HG03095 (cell line): ENCODE measurements at regions not wholly inside any gene's neighbourhood (a gene's known extent, or its start where the extent isn't known, plus 50 kb on each side); places are given as distances from the start of the nearest gene placed in this dataset.
A peak's percentile ranks its signal among the peaks of the same experiment; 100 is the strongest.

Experiments
- ATAC-seq: cut with Tn5 transposase; IDR thresholded peaks from one replicate; pipeline ENCODE4 v1.9.1; 2021; ENCODE audit warnings: moderate library complexity; ENCODE audit not compliant: unreplicated experiment

DNA sequence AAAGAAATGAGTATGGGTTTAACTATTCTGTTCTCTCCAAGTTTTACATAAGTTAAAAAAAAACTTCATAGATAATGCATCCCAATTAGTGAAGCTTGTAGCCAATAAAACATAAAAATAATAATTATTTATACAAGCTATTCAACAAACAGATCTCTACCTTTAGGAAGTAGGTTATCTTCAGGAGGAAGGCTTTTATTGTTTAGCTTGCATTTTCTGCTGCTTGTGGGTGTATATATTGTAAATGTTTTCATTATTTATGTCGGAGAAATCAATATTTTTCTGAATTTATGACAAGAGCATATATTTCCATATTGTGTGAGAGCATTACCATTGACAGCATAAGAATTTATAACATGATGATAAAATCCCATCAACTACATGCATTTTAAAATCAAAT is 208.3 kb downstream of the TRAM1L1 start:
- no peak for ATAC-seq

- ATAC-seq, result no peak
Observed at GRCh38 chr4:116872941-116873340, 212.4 kb downstream of the TRAM1L1 start.

DNA sequence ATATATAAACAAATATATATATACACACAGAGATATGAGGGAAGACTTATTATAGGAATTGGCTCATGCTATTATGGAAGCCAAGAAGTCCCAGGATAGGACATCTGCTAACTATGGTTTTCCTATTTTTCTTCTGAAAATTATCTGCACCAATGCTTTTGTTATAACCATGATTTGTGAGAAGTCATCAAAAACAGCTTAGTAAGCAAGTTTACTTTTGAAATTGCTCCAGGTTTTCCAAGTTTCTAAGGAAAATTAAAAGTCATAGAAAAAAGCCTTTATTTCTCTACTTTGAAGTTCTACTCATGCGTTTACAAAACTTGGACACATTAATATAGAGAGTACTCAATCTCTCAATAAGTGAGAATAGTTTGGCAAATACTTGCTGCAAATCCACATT is 213.1 kb downstream of the TRAM1L1 start:
- ATAC-seq, result no peak

DNA sequence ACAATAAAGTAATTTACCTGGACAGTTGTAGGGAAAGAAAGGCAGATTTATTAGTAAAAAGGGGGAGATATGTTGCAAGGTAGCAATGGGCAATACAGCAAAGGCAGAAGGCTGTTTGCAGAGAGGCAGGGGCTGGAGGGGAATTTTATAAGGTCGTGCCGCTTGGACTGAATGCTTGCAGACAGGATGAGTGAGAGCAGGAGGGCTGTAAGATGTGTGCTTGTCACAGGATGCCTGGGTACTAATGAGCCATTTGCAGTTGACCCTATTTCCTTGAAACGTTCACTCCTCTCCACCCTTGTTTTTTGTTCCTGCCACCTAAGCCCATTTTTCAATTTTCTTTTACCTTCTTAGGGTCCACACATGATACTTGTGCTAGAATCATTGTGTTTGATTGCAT is 214.7 kb downstream of the TRAM1L1 start:
- no peak for ATAC-seq

- no peak for ATAC-seq
Observed at GRCh38 chr4:116866106-116866505, 219.3 kb downstream of the TRAM1L1 start.

- ATAC-seq, result no peak
Observed at GRCh38 chr4:116862592-116862991, 222.8 kb downstream of the TRAM1L1 start.

- no peak for ATAC-seq
Observed at GRCh38 chr4:116860891-116861290, 224.5 kb downstream of the TRAM1L1 start.

DNA sequence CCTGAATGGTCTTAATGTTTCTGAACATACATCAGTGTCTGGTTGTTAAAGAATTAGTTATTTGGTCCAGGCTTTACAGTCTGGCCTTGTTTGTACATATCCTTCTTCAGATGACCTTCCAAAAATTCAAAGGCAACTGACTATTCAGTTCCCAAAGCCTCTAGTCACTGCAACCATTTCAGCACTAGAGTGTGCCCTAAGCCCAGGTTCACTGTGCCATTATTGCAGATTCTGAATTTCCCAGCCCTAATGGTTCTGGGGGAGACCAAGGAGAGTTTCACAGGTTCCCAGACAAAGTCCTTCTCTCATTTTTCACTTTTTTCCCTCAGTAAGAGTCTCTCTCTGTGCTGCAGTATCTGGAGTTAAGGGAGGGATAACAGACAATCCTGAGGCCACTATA is 235.8 kb downstream of the TRAM1L1 start:
- ATAC-seq, result no peak

DNA sequence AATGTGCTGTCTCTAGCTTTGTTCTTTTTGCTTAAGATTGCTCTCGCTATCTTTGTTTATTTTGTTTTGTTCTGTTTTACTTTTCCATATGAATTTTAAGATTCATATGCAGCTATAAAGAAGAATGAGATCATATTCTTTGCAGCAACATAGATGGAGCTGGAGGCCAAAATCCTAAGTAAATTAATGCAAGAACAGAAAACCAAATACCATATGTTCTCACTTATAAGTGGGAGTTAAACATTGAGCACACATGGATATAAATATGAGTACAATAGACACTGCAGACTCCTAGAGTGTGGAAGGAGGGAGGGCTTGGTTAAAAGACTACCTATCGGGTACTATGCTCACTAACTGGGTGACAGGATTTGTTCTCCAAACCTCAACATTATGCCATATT is 237.8 kb downstream of the TRAM1L1 start:
- ATAC-seq, result no peak

- ATAC-seq, result no peak
Observed at GRCh38 chr4:116839826-116840225, 245.6 kb downstream of the TRAM1L1 start.

GRCh38 chr4:116838609-116839008 is 246.8 kb downstream of the TRAM1L1 start:
- ATAC-seq, result no peak

- ATAC-seq, result no peak
Observed at GRCh38 chr4:116829187-116829586, 256.2 kb downstream of the TRAM1L1 start.

GRCh38 chr4:116824172-116824571 is 261.2 kb downstream of the TRAM1L1 start:
- ATAC-seq, result no peak

DNA sequence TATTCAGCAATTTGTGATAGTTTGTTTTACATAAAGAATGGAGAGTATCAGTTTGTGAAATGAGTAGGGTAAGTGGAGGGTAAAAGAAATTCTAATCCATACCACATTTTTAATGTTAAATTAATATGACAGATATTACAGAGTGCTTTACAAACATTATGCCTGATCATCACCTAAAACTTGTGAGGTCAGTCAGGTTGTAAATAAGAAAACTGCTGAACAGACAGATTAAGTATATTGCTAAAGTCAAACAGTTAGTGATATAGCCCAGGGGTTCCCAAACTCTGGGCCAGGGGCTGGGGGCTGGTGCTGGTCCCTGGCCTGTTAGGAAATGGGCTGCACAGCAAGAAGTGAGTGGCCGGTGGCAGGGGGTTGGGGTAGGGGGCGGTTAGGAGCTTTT is 273.6 kb downstream of the TRAM1L1 start:
- no peak for ATAC-seq

DNA sequence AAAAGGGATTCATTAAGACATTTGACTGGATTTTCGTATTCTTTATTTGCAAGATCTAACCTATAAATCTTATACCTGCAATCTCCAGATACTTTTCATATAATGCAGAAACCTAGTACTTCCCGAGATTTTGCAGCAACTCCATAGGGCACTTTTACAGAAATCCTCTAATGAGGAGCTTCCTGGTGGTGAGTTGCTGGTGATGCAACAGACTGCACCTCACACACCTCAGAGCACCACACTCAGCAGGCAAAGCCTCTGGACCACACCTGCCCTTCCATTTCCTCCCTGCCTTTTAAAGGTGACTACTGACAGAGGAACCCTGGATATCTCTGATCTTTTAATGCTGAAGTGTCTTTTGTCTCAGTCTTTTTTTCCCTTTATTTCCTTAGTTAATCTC is 289.4 kb downstream of the TRAM1L1 start:
- no peak for ATAC-seq

GRCh38 chr4:116788723-116789122 is 296.7 kb downstream of the TRAM1L1 start:
- ATAC-seq, result no peak

DNA sequence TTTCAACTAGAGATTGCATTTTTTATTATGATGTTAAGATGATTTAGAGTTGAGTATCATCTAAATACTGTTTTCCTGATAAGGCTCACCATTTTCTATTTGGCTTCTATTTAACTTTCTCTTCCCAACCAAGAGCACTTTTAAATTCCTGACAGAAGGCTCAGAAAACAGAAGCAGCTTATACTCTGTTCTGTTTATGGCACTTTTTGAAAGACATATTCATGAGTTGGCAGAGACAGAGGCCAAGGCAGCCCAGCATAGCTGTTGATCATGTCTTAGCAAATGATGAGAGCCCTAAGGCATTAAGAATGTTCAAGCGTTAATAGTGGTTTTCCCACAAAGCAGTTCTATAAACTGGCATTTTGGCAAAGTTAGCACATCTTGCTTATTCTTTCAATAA is 330.3 kb downstream of the TRAM1L1 start:
- ATAC-seq, result no peak

DNA sequence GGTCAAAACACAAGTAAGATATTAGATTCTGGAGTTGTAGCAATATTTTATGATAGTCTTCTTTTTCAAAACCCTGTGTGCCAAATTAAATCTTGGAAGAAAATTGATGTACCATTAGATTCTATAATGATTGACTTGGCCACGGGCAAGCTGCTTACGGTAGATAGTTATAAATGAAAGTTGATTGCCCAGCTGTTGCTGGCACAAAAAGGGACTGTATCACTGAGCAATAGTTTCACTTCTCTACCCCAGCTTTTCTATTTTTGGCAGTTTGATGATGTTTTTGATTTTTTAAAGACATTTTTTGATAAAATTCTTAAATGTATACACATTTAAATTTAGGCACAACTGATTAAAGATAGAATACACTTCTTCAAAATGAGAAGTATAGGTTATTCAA is 333.3 kb downstream of the TRAM1L1 start:
- ATAC-seq, result no peak

DNA sequence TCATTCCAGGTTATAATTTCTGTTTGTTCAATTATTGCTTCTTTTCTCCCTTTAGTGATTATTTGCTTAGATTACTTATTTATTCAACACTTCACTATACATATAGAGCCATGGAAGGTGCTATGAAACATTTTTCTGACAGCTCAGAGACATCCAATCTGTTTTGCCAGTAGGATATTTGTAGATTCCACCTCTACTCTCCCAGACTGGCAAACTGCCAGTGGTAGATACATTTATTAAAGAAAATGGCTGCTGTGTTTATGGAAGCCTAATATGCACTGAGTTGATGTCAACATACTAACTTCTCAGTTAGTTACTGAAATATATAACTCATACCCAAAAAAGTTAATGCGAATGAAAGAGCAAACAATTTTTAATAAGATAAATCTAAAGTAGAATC is 348.6 kb downstream of the TRAM1L1 start:
- ATAC-seq, result no peak

GRCh38 chr4:116734178-116734577 is 351.2 kb downstream of the TRAM1L1 start:
- no peak for ATAC-seq

GRCh38 chr4:116733370-116733769 is 352.0 kb downstream of the TRAM1L1 start:
- ATAC-seq, result no peak

GRCh38 chr4:116726523-116726922 is 358.9 kb downstream of the TRAM1L1 start:
- ATAC-seq, result no peak

- peak; percentile 97 for ATAC-seq
Observed at GRCh38 chr4:116724249-116724648, 361.1 kb downstream of the TRAM1L1 start.

DNA sequence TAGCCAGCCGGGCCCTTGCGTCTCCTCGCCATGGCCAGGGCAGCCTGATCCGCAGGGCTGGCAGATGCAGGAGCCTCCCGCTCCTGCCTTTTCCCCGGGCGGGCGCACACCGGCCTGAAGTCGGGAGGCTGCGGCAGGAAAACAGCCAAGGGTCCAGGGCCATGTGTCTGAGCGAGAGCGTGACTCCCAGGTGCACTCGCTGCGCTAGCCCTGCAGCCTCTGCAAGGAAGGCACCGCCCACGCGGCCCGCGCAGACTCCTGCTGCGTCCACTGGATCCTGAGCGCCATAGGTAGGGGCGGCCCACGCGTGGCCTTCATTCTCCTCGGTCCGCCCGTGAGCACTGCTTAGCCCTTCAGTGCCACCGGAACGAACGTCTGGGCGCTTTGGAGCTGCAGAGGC is 379.9 kb downstream of the TRAM1L1 start:
- no peak for ATAC-seq
